ENCODE measurements at regions not wholly inside any gene's neighbourhood (a gene's known extent, or its start where the extent isn't known, plus 50 kb on each side); places are given as distances from the start of the nearest gene placed in this dataset.

DNA sequence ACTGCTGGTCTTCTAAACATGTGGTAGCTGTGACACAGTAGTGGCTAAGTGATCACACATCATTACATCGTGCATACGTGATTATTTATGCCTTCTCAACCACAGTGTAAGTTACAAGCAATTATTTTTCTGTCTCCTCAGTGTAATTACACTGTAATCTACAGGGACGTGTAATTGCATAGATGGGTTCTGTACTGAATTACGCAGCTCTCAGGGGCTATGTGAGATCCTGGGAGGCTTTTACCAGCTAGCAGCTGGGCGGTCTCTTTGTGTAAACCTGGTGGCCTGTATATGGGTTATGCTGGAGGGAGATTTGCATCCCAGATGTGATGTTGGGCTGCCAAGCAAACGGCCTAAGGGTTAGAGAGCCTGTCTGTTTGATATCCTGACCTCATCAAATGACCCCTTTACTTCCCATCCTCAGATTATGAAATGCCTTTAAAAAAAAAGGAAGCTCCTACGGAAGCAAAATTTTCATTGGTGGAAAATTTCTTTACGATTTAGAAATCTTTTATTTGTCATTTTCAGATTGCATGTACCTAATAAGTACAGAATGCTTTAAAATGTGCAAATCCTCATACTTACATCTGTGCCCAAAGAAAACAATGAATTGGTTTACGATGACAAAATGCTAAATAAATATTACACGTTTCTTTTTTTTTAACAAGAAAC, 402.8 kb upstream of the JAG1 start:
- TF ChIP-seq, protein P1, sequence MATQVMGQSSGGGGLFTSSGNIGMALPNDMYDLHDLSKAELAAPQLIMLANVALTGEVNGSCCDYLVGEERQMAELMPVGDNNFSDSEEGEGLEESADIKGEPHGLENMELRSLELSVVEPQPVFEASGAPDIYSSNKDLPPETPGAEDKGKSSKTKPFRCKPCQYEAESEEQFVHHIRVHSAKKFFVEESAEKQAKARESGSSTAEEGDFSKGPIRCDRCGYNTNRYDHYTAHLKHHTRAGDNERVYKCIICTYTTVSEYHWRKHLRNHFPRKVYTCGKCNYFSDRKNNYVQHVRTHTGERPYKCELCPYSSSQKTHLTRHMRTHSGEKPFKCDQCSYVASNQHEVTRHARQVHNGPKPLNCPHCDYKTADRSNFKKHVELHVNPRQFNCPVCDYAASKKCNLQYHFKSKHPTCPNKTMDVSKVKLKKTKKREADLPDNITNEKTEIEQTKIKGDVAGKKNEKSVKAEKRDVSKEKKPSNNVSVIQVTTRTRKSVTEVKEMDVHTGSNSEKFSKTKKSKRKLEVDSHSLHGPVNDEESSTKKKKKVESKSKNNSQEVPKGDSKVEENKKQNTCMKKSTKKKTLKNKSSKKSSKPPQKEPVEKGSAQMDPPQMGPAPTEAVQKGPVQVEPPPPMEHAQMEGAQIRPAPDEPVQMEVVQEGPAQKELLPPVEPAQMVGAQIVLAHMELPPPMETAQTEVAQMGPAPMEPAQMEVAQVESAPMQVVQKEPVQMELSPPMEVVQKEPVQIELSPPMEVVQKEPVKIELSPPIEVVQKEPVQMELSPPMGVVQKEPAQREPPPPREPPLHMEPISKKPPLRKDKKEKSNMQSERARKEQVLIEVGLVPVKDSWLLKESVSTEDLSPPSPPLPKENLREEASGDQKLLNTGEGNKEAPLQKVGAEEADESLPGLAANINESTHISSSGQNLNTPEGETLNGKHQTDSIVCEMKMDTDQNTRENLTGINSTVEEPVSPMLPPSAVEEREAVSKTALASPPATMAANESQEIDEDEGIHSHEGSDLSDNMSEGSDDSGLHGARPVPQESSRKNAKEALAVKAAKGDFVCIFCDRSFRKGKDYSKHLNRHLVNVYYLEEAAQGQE (IDR thresholded peaks at IDR 0.05; ENCODE audit: insufficient read depth in 1 of 2, low read depth in 2 of 2, low read length in 1 of 2), result no peak
- no peak for TF ChIP-seq POLR2AphosphoS5 (IDR thresholded peaks at IDR 0.05; ENCODE audit: low read depth, low read length)
- TF ChIP-seq, protein P2, sequence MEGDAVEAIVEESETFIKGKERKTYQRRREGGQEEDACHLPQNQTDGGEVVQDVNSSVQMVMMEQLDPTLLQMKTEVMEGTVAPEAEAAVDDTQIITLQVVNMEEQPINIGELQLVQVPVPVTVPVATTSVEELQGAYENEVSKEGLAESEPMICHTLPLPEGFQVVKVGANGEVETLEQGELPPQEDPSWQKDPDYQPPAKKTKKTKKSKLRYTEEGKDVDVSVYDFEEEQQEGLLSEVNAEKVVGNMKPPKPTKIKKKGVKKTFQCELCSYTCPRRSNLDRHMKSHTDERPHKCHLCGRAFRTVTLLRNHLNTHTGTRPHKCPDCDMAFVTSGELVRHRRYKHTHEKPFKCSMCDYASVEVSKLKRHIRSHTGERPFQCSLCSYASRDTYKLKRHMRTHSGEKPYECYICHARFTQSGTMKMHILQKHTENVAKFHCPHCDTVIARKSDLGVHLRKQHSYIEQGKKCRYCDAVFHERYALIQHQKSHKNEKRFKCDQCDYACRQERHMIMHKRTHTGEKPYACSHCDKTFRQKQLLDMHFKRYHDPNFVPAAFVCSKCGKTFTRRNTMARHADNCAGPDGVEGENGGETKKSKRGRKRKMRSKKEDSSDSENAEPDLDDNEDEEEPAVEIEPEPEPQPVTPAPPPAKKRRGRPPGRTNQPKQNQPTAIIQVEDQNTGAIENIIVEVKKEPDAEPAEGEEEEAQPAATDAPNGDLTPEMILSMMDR (IDR thresholded peaks at IDR 0.05), result no peak

Measured in Panc1 (cell line).